ENCODE measurements at regions not wholly inside any gene's neighbourhood (a gene's known extent, or its start where the extent isn't known, plus 50 kb on each side); places are given as distances from the start of the nearest gene placed in this dataset.

DNA sequence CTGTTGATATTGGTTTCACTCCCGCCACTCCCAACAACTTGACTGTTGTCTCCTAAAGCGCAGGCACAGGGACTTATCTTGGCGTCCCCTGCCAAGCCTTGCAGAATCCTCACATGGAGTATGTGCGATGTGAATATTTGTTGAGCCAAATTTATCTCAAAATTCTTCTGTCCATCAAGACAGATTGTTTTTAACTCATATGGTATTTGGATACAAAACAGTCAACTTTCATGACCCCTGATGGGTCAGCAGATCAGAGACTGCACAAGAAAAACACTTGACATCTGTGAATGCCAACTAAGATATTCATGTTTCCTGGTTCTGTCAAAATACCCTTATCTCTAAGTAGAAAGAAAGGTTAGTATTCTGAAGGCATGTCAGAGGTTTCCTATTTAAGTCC, 221.7 kb upstream of the BLID start:
- Histone ChIP-seq H3K9me3 (no peaks in the 10 kb centered on the region), H3K27ac (no peak overlapping the region), H3K4me1 (peaks cover 0 to 22% (median 4%) of the 10 kb centered on the region in 4 donors), H3K27me3 (no peaks in the 10 kb centered on the region), H3K36me3 (no peaks in the 10 kb centered on the region), H3K4me3 (no peak overlapping the region)
- TF ChIP-seq, protein P1, sequence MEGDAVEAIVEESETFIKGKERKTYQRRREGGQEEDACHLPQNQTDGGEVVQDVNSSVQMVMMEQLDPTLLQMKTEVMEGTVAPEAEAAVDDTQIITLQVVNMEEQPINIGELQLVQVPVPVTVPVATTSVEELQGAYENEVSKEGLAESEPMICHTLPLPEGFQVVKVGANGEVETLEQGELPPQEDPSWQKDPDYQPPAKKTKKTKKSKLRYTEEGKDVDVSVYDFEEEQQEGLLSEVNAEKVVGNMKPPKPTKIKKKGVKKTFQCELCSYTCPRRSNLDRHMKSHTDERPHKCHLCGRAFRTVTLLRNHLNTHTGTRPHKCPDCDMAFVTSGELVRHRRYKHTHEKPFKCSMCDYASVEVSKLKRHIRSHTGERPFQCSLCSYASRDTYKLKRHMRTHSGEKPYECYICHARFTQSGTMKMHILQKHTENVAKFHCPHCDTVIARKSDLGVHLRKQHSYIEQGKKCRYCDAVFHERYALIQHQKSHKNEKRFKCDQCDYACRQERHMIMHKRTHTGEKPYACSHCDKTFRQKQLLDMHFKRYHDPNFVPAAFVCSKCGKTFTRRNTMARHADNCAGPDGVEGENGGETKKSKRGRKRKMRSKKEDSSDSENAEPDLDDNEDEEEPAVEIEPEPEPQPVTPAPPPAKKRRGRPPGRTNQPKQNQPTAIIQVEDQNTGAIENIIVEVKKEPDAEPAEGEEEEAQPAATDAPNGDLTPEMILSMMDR (IDR thresholded peaks at IDR 0.05): no peak
- TF ChIP-seq POLR2AphosphoS5 (IDR thresholded peaks at IDR 0.05) (no peak), POLR2A (IDR thresholded peaks at IDR 0.05) (no peak), EP300 (IDR thresholded peaks at IDR 0.05) (no peak)
- 87 to 91% methylated on average over 4 of the region's 4 CpGs for WGBS, 2 donors
- intact Hi-C loops (cut with DNase I): no loop called here
- no peak for DNase-seq

DNA sequence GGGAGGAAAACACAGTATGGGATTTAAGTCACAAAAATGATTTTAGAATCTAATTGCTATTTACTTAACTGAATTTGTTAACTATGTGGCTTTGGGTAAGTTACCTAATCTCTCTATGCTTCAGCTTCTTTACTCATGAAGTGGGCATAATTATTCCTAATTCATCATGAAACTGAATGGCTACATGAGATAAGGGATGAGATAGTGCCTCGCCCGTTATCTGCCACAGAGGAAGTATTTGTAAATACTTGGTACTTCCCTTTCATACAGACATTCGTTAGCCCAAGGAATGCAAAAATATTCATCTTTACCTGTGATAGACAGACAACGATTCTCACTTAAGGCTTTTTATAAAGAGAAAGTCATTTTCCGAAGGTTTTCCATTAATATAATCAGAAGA, 221.2 kb upstream of the BLID start:
- Histone ChIP-seq H3K9me3 (no peaks in the 10 kb centered on the region), H3K4me3 (no peak overlapping the region), H3K27me3 (no peaks in the 10 kb centered on the region), H3K36me3 (no peaks in the 10 kb centered on the region), H3K4me1 (peaks cover 0 to 17% (median 4%) of the 10 kb centered on the region in 4 donors), H3K27ac (no peak overlapping the region)
- 71 to 76% methylated on average over 5 of the region's 5 CpGs for WGBS, 2 donors
- intact Hi-C loops (cut with DNase I): no loop called here
- TF ChIP-seq POLR2A (IDR thresholded peaks at IDR 0.05) (no peak), EP300 (IDR thresholded peaks at IDR 0.05) (no peak), POLR2AphosphoS5 (IDR thresholded peaks at IDR 0.05) (no peak)
- TF ChIP-seq, protein P1 (IDR thresholded peaks at IDR 0.05): no peak
- no peak for DNase-seq

GRCh38 chr11:122336706-122337105, 220.7 kb upstream of the BLID start:
- H3K9me3 ChIP-seq: no peaks in the 10 kb centered on the region
- H3K27ac ChIP-seq: no peak overlapping the region
- H3K4me1 ChIP-seq: peaks cover 0 to 15% (median 4%) of the 10 kb centered on the region in 4 donors
- H3K4me3 ChIP-seq: no peak overlapping the region
- 86 to 89% methylated on average over 5 of the region's 5 CpGs for WGBS, 2 donors
- H3K27me3 ChIP-seq: no peaks in the 10 kb centered on the region
- no peaks in the 10 kb centered on the region for H3K36me3 ChIP-seq
- TF ChIP-seq, protein P1 (IDR thresholded peaks at IDR 0.05): no peak
- TF ChIP-seq EP300 (IDR thresholded peaks at IDR 0.05) (no peak), POLR2AphosphoS5 (IDR thresholded peaks at IDR 0.05) (no peak), POLR2A (IDR thresholded peaks at IDR 0.05) (no peak)
- no peak for DNase-seq
- intact Hi-C loops (cut with DNase I): no loop called here

DNA sequence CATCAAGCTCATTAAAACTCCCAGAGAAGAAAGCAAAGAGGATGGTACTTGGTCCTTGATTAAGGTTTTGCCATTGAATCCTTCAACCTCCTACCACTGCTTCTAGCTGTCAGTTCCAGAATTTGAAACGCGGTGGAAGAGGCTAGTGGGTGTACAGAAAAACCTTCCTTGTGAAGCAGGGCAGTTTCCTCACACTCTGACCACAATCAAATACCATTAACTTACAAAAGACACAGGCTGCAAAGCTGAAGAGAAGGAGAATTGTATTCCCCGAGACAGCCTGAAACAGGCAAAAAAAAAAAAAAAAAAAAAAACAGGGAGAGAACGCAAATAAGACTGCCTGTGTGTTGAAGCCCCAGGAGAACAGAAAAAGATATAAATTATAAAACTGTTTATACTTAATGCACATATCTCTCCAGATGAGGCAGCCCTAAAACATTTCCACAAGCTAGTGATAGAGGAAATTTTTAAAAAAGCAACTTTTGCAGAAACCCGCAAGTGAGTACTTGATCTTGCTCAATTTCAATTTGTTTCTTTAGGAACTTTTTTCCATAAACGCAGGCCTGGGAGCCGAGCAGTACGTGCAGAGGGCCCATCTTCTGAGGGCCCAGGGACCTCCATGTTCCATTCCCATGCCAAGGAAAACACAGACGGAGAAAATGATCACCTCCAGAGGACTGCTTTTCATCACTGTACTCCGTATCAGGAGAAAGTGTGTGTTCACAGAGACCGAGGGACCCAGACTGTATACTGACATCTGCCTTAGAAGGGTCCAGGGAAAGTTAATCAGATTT, 218.7 kb upstream of the BLID start:
- H3K27ac ChIP-seq: no peak overlapping the region
- 79 to 80% methylated on average over 11 of the region's 11 CpGs for WGBS, 2 donors

More for the DNA sequence above, 218.7 kb upstream of the BLID start:
- no peaks in the 10 kb centered on the region for H3K27me3 ChIP-seq
- no peak overlapping the region for H3K4me3 ChIP-seq
- H3K9me3 ChIP-seq: no peaks in the 10 kb centered on the region
- intact Hi-C loops (cut with DNase I): no loop called here
- H3K36me3 ChIP-seq: no peaks in the 10 kb centered on the region
- no peak for DNase-seq
- TF ChIP-seq POLR2AphosphoS5 (IDR thresholded peaks at IDR 0.05) (no peak), EP300 (IDR thresholded peaks at IDR 0.05) (no peak), POLR2A (IDR thresholded peaks at IDR 0.05) (no peak)
- TF ChIP-seq, protein P1 (IDR thresholded peaks at IDR 0.05): no peak
- H3K4me1 ChIP-seq: no peaks in the 10 kb centered on the region
